ENCODE measurements at regions not wholly inside any gene's neighbourhood (a gene's known extent, or its start where the extent isn't known, plus 50 kb on each side); places are given as distances from the start of the nearest gene placed in this dataset.
"Not testable (repeated sequence)": the region's sequence is repeated elsewhere in the genome, so short reads cannot be mapped to it uniquely, and the experiment has no call there.

GRCh38 chr2:64899081-64899865 lies 89.9 kb upstream of the SLC1A4 start:
- ATAC-seq: no peak
- Histone ChIP-seq H3K4me2 (ENCODE audit: low read length) (no peak overlapping the region), H3K4me1 (ENCODE audit: insufficient read depth, low read length) (no peaks in the 10 kb centered on the region), H3K9me3 (ENCODE audit: low read length) (no peaks in the 10 kb centered on the region), H3K27ac (ENCODE audit: low read length) (no peak overlapping the region), H3K9ac (ENCODE audit: low read length) (no peak overlapping the region), H4K20me1 (ENCODE audit: low read length) (no peaks in the 10 kb centered on the region), H2AFZ (ENCODE audit: low read length) (no peak overlapping the region), H3K9me2 (replicated peaks; ENCODE audit: low read length) (no peaks in the 10 kb centered on the region), H3K79me2 (ENCODE audit: low read length) (no peaks in the 10 kb centered on the region), H3K4me3 (ENCODE audit: low read length) (no peak overlapping the region), H3F3A (ENCODE audit: low read length, unreplicated experiment) (no peaks in the 10 kb centered on the region), H3K36me3 (ENCODE audit: low read depth, low read length) (no peaks in the 10 kb centered on the region), H3K27me3 (ENCODE audit: low read length) (no peaks in the 10 kb centered on the region)
- no peak for DNase-seq
- POLR2A ChIA-PET (ENCODE audit: unreplicated experiment): no interaction called here
- intact Hi-C loops (cut with micrococcal nuclease): no loop called here
- TF ChIP-seq EZH2phosphoT487 (IDR thresholded peaks at IDR 0.05; ENCODE audit: borderline replicate concordance, low read length) (no peak), CTCF (conservative IDR thresholded peaks at IDR 0.05; ENCODE audit: low read depth, low read length) (no peak), EZH2 (IDR thresholded peaks at IDR 0.05; ENCODE audit: low read length, unreplicated experiment) (no peak)
- CTCF ChIA-PET: no interaction called here
- no TSS peak for BruUV-seq (replicated peaks)

GRCh38 chr2:64899876-64900275 lies 89.3 kb upstream of the SLC1A4 start:
- H3K9me2 ChIP-seq (replicated peaks; ENCODE audit: low read length); POLR2A ChIA-PET (ENCODE audit: unreplicated experiment); H3K36me3 ChIP-seq (ENCODE audit: low read depth, low read length); H3K27me3 ChIP-seq (ENCODE audit: low read length); H3K4me3 ChIP-seq (ENCODE audit: low read length); H3K9me3 ChIP-seq (ENCODE audit: low read length); H3K9ac ChIP-seq (ENCODE audit: low read length); H2AFZ ChIP-seq (ENCODE audit: low read length); H3K79me2 ChIP-seq (ENCODE audit: low read length); H3K27ac ChIP-seq (ENCODE audit: low read length); CTCF ChIA-PET; H4K20me1 ChIP-seq (ENCODE audit: low read length); H3F3A ChIP-seq (ENCODE audit: low read length, unreplicated experiment); intact Hi-C loops (cut with micrococcal nuclease); DNase-seq; BruUV-seq (replicated peaks); H3K4me2 ChIP-seq (ENCODE audit: low read length); H3K4me1 ChIP-seq (ENCODE audit: insufficient read depth, low read length); ATAC-seq: not testable (repeated sequence)

- no peak overlapping the region for H3K4me3 ChIP-seq (ENCODE audit: low read length)
- BruUV-seq (replicated peaks): no TSS peak
- no peaks in the 10 kb centered on the region for H3K9me2 ChIP-seq (replicated peaks; ENCODE audit: low read length)
- intact Hi-C loops (cut with micrococcal nuclease): no loop called here
- no peak overlapping the region for H3K27ac ChIP-seq (ENCODE audit: low read length)
- H3K79me2 ChIP-seq (ENCODE audit: low read length): no peaks in the 10 kb centered on the region
- H3K9me3 ChIP-seq (ENCODE audit: low read length): no peaks in the 10 kb centered on the region
- H3K4me2 ChIP-seq (ENCODE audit: low read length): no peak overlapping the region
- ChIA-PET CTCF (no interaction called here), POLR2A (ENCODE audit: unreplicated experiment) (interaction anchor here (0.5 kb wide), 1 partner anchor 613 kb away, joined by 3 read pairs; no protein-coding TSS in a partner anchor)
- no peak overlapping the region for H3K9ac ChIP-seq (ENCODE audit: low read length)
- DNase-seq: no peak
- no peaks in the 10 kb centered on the region for H3F3A ChIP-seq (ENCODE audit: low read length, unreplicated experiment)
- no peaks in the 10 kb centered on the region for H4K20me1 ChIP-seq (ENCODE audit: low read length)
- no peak overlapping the region for H2AFZ ChIP-seq (ENCODE audit: low read length)
- no peaks in the 10 kb centered on the region for H3K4me1 ChIP-seq (ENCODE audit: insufficient read depth, low read length)
- no peak for TF ChIP-seq EZH2phosphoT487 (IDR thresholded peaks at IDR 0.05; ENCODE audit: borderline replicate concordance, low read length)
- no peak for TF ChIP-seq EZH2 (IDR thresholded peaks at IDR 0.05; ENCODE audit: low read length, unreplicated experiment)
- H3K27me3 ChIP-seq (ENCODE audit: low read length): no peaks in the 10 kb centered on the region
- ATAC-seq: no peak
- H3K36me3 ChIP-seq (ENCODE audit: low read depth, low read length): no peaks in the 10 kb centered on the region
These were observed 84.5 kb upstream of the SLC1A4 start for GRCh38 chr2:64904413-64905329.

Measured in PC-3 (cell line).